ENCODE measurements at regions not wholly inside any gene's neighbourhood (a gene's known extent, or its start where the extent isn't known, plus 50 kb on each side); places are given as distances from the start of the nearest gene placed in this dataset.

GRCh38 chr6:27002447-27002846, 245.1 kb upstream of the PRSS16 start:
- TF ChIP-seq CTCF (IDR thresholded peaks at IDR 0.05) (no peak), EZH2 (IDR thresholded peaks at IDR 0.05) (no peak), EZH2phosphoT487 (IDR thresholded peaks at IDR 0.05) (no peak)

Measured in neural progenitor cell (in vitro differentiated cells).